NCI-H2107 treated with DMSO at 0.1 percent for 48 hours (cell line): ENCODE measurements at regions not wholly inside any gene's neighbourhood (a gene's known extent, or its start where the extent isn't known, plus 50 kb on each side); places are given as distances from the start of the nearest gene placed in this dataset.
"Not testable (repeated sequence)": the region's sequence is repeated elsewhere in the genome, so short reads cannot be mapped to it uniquely, and the experiment has no call there.

Experiments
- DNase-seq: peaks from one replicate; lab custom pipeline; 2025; ENCODE audit not compliant: unreplicated experiment; lab: John Stamatoyannopoulos, UW

- DNase-seq = no peak
Measured at GRCh38 chr20:41690702-41691101, 72.5 kb upstream of the CHD6 start.

GRCh38 chr20:41686961-41687360 is 68.8 kb upstream of the CHD6 start:
- no peak for DNase-seq

- not testable (repeated sequence) for DNase-seq
Measured at GRCh38 chr20:41685145-41685544, 67.0 kb upstream of the CHD6 start.

GRCh38 chr20:41678799-41679198 is 60.6 kb upstream of the CHD6 start:
- no peak for DNase-seq

- DNase-seq = no peak
Measured at GRCh38 chr20:41672282-41672681, 54.1 kb upstream of the CHD6 start.

GRCh38 chr20:41671143-41671542 is 53.0 kb upstream of the CHD6 start:
- DNase-seq = no peak

- no peak for DNase-seq
Measured at GRCh38 chr20:41670631-41671030, 52.5 kb upstream of the CHD6 start.

- DNase-seq = no peak
Measured at GRCh38 chr20:41669708-41670263, 51.6 kb upstream of the CHD6 start.

GRCh38 chr20:41668057-41668749 is 50.0 kb upstream of the CHD6 start:
- DNase-seq = no peak
